NCI-H1417 (cell line): ENCODE measurements at regions not wholly inside any gene's neighbourhood (a gene's known extent, or its start where the extent isn't known, plus 50 kb on each side); places are given as distances from the start of the nearest gene placed in this dataset.
A peak's percentile ranks its signal among the peaks of the same experiment; 100 is the strongest.
"Not testable (repeated sequence)": the region's sequence is repeated elsewhere in the genome, so short reads cannot be mapped to it uniquely, and the experiment has no call there.

Experiments
- DNase-seq, 3 experiments: peaks; one replicate each; lab custom pipeline; 2025; lab: John Stamatoyannopoulos, UW

DNA sequence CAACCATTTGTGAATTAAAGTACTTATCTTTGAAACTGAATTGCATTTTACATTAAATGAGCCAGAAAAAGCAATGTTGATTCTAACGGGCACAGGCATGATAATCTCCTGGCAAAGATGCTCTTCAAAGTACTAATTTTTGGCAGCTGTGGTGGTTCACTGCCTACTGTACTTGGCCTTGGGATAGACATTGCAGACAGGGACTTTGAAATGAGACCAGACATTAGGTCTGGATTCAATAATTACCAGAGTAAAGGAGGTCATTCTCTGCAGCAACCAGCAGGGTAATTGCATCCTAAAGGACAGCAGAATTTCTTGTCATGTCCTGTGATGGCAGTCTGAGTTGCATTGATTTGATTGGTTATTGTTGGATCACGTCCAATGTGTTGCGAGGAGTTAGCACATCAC is 986.5 kb downstream of the TDRD15 start:
- DNase-seq, result no peak

DNA sequence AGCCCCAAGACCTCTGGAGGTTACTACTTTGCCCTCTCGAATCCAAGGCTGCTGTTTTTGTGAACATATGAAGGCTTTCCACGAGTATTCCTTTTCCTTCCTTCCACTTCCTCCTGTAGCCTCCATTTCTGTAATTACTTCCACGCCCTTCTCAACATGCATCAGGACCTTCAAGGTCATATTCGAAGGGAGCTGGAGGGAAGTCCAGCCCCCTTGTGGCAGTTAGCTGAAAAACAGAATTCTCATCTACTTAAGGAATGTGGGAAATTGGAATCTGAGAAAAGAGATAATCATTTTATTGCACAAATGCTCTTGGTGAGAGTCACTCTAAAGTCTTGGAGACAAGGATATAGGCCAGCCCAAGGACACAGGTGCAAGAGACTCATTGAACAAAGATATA is 1000.2 kb downstream of the TDRD15 start:
- DNase-seq, result peak in 1 of 3 experiments; percentile 7

DNA sequence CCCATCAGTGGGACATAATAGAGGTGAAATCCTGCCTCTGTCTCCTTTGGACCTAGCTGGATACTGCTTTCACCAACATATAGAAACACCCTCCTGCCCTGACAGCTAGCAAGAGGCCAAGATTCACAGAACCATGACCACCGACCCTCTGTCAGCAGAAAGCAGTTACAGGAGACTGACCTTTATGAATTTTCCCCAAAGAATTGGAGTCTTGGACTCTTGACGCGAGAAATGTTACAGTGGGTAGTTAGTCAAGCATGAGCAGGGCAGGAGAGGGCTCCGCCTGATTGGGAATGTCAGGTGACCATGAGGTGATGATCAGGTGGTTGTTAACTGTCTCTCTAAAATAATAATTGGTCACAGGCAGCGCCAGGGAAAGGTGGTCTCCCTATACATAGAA is 1002.3 kb downstream of the TDRD15 start:
- no peak for DNase-seq

DNA sequence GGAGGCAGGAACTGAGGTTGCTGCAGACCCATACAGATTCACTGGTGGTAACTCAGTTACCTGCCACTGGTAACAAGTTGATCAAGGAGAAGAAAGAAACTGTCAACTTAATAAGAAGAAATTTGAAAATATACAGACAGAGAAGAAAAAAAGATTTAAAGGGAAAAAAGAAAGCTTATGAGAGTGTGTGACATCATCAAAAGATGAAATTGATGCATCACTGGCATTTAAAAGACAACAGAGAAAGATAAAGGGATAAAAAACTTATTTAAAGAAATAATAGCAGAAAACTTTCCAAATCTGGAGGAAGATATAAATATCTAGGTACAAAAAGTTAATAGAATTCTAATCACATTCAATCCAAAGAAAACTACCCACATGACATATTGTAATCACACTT is 1003.2 kb downstream of the TDRD15 start:
- DNase-seq, result no peak

DNA sequence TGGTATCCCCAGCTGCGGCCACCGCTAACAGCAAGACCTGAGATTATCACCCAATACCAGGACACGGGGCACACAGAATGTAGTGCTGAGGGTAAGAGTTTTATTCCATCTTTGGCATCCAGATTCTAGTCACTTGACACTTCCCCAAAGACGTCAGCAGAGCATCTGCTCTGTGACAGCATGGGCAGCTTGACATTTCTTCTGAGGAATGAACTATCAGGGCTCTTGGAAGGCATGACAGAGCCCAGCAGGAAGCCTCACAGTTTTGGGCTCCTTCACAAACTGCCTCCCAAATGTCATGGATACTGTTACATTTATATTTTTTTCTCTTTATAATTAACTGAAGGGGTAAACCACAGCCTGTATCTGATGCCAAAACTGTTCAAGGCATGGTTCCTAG is 1010.7 kb downstream of the TDRD15 start:
- no peak for DNase-seq

DNA sequence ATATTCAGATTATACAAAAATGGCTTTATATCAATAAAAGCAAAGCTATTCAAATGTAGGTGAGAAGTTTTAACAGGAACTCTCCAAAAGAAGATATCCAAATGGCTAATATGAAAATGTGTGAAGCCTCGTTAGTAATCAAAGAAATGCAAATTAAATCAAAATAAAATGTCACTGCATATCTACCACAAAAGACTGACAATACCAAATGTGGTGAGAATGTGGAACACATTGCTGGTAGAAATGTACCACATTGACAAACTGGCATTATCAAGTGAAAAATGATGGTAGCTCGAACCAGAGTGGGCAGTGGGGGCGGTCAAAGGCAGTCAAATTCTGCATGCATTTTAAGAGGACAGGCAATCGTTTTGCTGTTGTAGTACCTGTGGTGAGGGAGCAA is 1012.7 kb downstream of the TDRD15 start:
- DNase-seq, result no peak

DNA sequence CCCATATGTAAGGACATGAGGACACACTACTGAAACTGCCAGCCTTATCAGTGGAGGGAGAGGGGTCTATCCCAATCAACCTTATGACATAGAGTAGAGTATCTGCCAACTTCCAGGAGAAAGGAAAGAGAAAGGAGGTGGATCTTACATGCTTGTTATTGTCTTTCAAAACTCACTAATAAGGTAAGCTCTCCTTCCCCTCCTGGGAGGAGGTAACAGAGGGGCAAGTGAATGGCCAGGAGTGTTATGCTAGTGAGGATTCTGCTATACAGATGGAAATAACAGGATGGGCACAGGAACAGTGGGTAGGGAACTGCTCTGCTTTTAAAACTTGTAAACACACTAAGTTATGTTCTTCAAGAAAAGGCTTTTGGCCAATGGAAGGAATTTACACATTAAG is 1020.1 kb downstream of the TDRD15 start:
- no peak for DNase-seq

DNA sequence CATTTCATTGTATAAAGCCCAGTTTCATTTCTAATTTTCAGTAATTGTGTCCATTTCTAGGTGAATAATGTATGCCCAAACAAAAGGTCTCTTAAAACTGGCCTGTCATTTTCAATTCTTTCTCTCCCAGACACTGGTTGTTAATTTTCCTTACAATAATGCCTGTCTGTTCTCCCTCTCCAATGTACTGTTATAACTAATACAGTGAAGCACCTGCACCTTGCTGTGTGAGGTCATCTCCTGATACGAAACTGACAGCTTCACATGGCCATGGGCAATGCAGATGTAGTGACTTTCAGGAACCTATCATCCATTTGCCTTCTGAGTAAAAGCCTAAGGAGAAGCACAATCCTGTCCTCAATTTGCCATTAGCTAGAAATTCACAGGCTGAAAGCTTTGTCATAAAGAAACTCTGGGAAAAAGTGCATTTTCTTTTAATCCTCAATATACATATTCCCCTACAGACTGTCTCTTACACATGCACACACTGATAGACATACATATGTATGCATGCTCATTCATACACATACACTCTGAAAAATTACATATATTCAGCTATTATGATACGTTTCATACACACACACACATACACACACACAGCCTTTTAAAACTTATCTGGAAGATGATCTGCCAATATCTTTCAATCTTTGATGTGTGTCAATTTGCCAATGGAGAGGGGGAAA is 1030.3 kb downstream of the TDRD15 start:
- DNase-seq, result no peak

DNA sequence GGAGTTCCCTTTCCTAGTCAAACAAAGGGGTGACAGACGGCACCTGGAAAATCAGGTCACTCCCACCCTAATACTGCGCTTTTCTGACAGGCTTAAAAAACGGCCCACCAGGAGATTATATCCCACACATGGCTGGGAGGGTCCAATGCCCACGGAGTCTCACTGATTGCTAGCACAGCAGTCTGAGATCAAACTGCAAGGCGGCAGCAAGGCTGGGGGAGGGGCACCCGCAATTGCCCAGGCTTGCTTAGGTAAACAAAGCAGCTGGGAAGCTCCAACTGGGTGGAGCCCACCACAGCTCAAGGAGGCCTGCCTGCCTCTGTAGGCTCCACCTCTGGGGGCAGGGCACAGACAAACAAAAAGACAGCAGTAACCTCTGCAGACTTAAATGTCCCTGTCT is 1032.9 kb downstream of the TDRD15 start:
- DNase-seq, result not testable (repeated sequence)

DNA sequence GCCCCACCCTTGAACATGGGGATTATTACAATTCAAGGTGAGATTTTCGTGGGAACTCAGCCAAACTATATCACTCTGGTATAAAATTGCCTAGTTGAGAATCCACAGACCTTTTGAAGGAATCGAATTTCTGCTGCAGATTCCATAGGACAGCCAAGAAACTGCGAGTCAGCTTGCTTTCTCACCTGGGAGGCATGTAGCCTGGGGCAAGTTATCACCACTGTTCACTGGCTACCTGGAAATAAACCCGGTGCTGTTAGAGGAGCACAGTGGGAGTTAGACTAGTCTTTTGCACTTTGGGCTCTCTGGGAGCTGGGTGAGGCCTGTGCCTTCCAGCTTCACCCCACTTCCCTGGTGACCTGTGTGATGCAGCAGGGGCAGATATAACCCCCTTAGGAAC is 1043.5 kb downstream of the TDRD15 start:
- DNase-seq, result no peak

DNA sequence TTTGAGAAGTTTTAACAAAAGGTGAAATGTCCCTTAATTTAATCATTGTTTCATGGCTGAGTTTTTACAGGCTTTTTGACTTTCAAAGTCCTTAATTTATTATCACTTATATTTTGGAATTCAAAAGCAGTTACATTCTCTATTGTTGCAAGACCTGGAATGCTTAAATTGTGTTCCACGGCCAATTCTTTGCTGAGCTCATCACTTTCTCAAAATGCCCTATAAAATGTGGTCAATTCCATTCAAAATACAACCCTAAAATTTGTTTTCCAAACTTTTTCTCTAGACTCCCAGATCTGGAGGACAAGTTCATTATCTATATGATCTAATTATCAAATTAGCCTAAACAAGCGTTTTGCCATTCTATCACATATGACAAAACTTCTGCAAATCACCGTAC is 1051.2 kb downstream of the TDRD15 start:
- DNase-seq, result no peak

DNA sequence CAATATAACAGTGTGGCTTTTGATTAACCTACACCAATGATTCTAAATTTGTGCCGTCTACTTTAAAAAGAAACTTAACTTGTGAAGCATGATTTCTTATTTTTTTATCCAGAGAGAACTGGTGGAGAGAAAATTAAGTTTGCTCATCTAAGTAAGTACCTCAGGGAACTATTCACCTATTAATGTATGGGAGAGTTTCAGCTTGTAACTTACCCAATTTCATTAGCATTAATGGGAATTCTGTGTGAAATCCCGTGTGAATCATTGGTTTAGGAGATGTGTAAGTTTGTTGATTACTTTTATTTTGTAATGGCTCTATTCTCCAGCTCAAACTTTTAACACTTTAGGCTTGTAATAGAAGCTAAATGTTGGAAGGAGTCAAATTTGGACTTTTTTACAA is 1061.5 kb downstream of the TDRD15 start:
- DNase-seq, result no peak

DNA sequence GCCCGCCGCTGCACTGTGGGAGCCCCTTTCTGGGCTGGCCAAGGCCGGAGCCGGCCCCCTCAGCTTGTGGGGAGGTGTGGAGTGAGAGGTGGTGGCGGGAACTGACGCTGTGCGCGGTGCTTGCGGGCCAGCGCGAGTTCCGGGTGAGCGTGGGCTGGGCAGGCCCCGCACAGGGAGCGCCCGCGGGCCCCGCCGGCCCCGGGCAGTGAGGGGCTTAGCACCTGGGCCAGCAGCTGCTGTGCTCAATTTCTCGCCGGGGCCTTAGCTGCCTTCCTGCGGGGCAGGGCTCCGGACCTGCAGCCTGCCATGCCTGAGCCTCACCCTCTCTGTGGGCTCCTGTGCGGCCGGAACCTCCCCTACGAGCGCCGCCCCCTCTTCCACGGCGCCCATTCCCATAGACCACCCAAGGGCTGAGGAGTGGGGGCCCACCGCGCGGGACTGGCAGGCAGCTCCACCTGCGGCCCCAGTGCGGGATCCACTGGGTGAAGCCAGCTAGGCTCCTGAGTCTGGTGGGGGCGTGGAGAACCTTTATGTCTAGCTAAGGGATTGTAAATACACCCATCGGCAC is 1062.6 kb downstream of the TDRD15 start:
- DNase-seq, result not testable (repeated sequence)

DNA sequence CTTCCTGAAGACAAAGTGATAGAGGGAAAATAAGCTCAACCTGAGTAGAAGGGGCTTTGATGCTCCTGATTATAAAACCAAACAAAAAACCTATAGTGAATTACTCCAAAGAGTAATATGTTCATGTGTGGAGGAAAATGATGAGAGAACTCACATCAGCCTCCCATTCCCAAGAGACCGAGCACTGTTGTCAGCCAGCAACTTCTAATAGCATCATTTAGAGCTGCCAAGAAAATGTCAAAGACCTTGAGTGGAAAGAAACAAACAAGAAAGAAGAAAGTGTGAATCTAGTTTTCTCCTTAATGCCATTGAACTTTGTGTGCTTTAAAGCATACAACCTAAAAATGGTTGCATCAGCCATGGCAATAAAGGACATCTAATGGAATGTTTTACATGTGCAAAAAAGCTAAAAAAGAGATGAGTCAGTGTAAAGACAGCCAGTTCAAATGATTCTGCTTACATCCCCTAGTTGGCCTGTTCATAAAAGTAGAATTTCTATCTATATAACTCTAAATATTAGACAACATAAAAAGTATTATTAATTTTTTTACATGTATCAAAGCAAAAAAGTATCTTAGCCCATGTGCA is 1066.2 kb downstream of the TDRD15 start:
- DNase-seq, result no peak

DNA sequence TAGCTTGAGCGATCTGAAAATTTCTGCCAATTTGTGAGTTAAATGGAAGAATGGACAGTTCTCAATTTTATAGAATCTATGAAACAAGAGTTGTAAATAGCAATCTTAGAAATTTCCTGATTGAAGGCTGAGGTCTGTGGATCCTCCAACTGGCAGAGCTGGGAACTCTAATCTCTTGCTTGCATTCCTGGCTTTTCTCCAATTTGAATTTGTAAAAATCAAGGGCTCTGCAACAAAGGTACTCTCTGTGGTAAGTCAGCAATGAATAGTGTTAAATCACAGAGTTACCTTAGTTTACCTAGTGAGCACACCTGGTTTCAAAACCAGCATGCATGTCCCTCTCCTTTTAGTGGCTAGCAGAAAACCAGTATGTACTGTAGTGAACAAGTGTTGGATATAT is 1070.5 kb downstream of the TDRD15 start:
- DNase-seq, result no peak

DNA sequence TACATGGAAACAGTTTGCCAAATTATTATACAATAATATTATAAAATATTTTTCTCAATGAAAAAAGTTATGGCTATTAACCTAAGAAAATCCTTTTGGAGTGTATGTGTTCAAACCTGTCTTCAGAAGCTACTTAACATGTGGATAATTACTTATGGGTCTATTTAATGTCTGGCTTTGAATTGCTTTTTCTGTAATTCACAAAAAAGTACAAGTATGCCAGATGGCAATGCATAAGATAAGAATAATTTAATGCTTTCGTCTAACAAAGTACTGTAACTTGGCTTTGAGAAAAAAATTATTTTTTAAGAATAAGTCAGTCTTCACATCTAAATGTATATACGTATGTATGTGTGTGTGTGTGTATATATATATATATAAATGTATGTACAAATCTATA is 1073.0 kb downstream of the TDRD15 start:
- DNase-seq, result no peak

DNA sequence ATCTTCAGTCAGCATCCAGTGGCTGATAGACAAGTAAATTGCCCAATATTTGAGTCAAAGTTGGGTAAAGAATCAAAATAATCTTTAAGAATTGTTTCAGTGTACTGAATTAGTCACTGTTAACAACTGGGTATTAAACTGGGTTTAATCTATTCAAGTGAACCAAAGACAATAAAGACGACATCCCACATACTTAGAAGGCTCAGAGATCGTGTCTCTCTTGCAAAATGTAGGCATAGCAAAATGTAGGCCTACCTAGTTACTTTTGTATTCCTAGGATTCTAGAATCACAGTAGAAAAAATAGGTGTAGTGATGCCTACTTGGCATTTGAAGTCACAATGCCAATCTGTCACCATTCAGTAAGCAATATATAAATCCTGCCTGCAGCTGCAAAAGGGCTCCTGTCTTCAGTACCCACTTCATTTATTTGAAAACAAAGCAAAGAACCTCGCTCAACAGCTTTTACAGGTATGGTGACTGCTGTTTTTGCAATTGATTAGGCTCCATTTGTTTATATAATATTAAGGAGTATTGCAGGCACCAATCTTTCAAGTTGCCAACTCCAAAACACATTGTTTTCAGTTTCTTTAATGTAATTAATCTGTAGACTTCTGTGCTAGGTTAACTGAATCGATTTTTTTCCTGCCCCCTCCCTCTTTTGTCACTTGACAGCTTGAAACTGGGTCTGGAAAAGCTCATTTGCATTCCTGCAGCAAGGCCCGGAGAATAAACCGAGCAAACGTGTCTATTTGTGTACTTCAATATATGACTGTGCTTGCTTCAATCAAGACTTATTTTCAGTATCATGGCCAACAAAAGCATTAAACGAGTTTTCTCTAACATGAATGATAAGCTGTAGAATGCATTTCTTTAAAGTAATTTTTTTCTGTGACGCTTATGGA is 1074.9 kb downstream of the TDRD15 start:
- DNase-seq, result no peak

DNA sequence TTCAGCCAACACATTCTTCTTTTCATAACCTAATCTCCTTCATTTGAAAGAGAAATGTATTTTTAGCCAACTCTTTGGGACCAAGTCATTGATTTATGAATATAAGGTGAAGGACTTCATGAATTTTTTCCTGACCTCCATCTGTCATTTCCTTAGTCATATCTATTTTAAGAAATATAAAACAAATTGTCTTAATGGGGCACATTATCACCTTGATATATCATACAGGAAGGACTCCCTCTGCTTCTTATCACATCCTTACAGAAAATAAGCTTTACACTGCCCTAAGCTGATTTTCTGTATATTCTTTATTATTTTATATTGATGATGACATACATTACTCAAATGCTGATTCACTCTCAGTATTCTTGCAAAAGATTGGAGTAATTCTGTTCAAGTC is 1076.2 kb downstream of the TDRD15 start:
- no peak for DNase-seq

DNA sequence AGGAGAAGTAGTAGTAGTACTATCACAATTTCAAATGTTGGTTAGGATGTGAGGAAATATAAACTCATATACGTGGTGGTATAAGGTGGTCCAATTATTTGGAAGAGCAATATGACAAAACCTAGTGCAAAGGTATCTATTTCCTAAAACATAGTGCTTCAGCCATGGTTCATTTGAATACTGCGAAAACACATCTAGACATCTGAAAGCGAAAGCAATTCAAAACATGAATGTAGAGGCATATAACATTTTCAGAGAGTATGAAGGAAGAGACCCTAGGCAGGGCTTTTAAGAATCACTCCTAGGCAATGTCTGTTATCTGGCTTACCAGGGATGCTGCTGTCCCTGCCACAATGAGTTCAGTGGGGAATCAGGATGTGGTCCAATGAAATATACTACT is 1085.8 kb downstream of the TDRD15 start:
- no peak for DNase-seq

DNA sequence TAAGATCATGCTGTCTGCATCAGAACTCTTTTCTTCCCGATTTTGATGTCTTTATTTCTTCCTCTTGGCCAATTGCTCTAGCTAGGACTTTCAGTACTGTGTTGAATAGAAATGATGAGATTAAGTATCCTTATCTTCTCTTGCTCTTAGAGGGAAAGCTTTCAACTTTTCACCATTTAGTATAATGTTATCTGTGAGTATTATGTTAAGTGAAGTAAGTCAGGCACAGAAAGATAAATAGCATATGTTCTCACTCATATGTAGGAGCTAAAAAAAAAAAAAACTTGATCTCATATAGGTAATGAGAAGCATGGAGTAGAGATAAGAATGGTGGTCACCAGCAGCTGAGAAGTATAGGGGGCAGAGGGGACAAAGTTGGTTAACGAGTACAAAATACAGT is 1089.5 kb downstream of the TDRD15 start:
- no peak for DNase-seq

DNA sequence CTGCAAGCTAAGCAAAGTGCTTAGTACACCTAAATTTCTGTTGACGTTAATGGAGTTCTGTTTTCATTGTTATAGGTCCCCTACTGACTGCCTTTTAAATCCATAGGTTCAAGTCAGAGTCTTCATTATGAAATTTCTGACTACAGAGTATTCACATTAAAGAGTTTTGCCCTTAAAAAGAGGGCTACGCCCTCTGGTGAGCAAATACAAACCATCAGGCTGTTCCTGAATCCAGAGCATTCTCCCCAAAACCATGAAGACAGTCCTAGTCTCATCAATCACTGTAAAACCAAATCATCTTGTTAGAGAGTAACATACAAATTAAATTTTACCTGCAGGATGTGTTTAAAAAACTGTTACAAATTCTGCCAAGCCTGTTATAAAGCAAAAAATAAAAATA is 1091.7 kb downstream of the TDRD15 start:
- DNase-seq, result no peak

DNA sequence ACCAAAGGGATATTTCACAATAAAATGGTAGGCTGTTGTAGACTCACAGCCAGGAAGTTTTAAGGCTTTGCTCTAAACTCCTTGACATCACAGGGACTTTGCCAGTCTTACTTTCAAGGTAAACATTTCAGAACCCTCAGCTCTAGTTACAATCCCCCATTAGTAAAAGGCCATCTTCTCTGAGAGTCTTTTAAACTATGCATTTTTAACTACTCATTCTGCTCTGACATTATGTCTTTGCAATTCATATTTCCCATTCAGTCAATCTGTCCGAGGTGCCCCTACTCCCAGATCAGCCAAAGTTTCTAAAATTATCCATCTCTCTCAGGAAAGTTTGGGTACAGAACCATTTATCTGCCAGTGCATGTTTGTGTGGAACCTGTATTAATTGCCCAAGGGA is 1094.1 kb downstream of the TDRD15 start:
- DNase-seq, result no peak

DNA sequence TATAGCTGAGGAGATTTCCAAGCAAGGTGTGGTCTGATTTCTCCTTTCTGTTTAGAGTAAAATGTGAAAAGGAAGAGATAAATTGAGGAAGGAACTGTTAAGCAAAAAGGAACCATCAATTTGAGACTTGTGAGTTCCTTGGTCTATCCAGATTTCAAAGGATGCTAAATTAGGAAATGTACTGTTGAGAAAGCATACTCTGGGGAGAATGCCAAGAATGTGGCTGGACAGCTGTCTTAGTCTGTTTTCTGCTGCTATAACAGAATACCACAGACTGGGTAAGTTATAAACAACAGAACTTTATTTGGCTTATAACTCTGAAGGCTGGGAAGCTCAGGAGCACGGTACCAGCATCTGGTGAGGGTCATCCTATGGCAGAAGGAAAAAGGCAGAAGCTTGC is 1097.2 kb downstream of the TDRD15 start:
- no peak for DNase-seq
